HCT116 (cell line): ENCODE measurements at regions not wholly inside any gene's neighbourhood (a gene's known extent, or its start where the extent isn't known, plus 50 kb on each side); places are given as distances from the start of the nearest gene placed in this dataset.

Experiments
- ATAC-seq: fragments of 200-7000 bp; cut with Tn5 transposase; 2 replicates; pipeline ENCODE4 v1.9.1; 2020; ENCODE audit warnings: mild to moderate bottlenecking, moderate library complexity
- BruUV-seq: library from RNA; stranded (reverse); fragments of 400-500 nt; replicated peaks from 2 replicates; lab custom pipeline; 2021; lab: Mats Ljungman, UMichigan
- CTCF ChIA-PET: fragments of 300-600 bp; sonication (Branson Sonifier 250); formaldehyde crosslinking; loops from one replicate; lab custom pipeline; 2021; ENCODE audit warnings: antibody characterized with exemption; lab: Charles Lee
- POLR2A ChIA-PET: fragments of 300-600, 350-600 bp; sonication (Branson Sonifier 250); formaldehyde crosslinking; loops from one replicate; lab custom pipeline; 2021; ENCODE audit warnings: antibody characterized with exemption; lab: Charles Lee
- RAD21 ChIA-PET, 2 experiments: fragments of 300-600 bp; sonication (Branson Sonifier 250); formaldehyde crosslinking; loops; one replicate each; lab custom pipeline; 2023; ENCODE audit warnings: low total read pairs in 2 of 2; ENCODE audit not compliant: uncharacterized antibody in 2 of 2, unreplicated experiment in 2 of 2, low non-redundant PET in 1 of 2; lab: Charles Lee
- DNase-seq: peaks from one replicate; pipeline ENCODE4 v3.0.0-alpha.2; 2010; ENCODE audit warnings: low read depth, low spot score
- H2AFZ ChIP-seq: fragments of 200-600 bp; shearing (Covaris generic), sonication (generic); 2 replicates; pipeline ENCODE4 v1.6.1; 2017; ENCODE audit warnings: low read depth, mixed run types, mixed read lengths, antibody characterized with exemption, low read length; ENCODE audit not compliant: poor library complexity, severe bottlenecking
- H3K27ac ChIP-seq: 2 replicates; pipeline ENCODE4 v1.5.1; 2012; ENCODE audit warnings: low read depth, low read length
- H3K27me3 ChIP-seq: fragments of 200-600 bp; sonication (generic); 2 replicates; pipeline ENCODE4 v1.6.1; 2016; ENCODE audit warnings: mixed run types, low read length, mixed read lengths; ENCODE audit not compliant: insufficient read depth
- H3K36me3 ChIP-seq, 2 experiments: fragments of 200-500 bp in 1 of 2; fragments of 200-600 bp in 1 of 2; sonication (Bioruptor generic) in 1 of 2; sonication (generic) in 1 of 2; 2 replicates each; pipeline versions ENCODE4 v1.5.1 to v1.6.1; 2014 to 2016; ENCODE audit warnings: low read length in 2 of 2, inconsistent platforms in 1 of 2, mixed read lengths in 1 of 2, mixed run types in 1 of 2; ENCODE audit not compliant: insufficient read depth in 2 of 2, control insufficient read depth in 1 of 2
- H3K4me1 ChIP-seq, 2 experiments: fragments of 200-600 bp in 1 of 2; sonication (generic) in 1 of 2; 2 replicates each; pipeline versions ENCODE4 v1.5.1 to v1.6.1; 2012 to 2017; ENCODE audit warnings: low read length in 2 of 2, inconsistent platforms in 1 of 2, mild to moderate bottlenecking in 1 of 2, mixed read lengths in 1 of 2, mixed run types in 1 of 2, moderate library complexity in 1 of 2; ENCODE audit not compliant: insufficient read depth in 2 of 2, control insufficient read depth in 1 of 2
- H3K4me2 ChIP-seq: fragments of 200-600 bp; sonication (generic); 2 replicates; pipeline ENCODE4 v1.6.1; 2017; ENCODE audit warnings: mixed run types, low read length, mixed read lengths
- H3K4me3 ChIP-seq, 2 experiments: fragments of 200-600 bp in 1 of 2; sonication (generic) in 1 of 2; replicated peaks in 1 of 2; 2 replicates each; pipeline ENCODE4 v1.5.1; 2011 to 2016; ENCODE audit warnings: low read length in 2 of 2, control low read depth in 1 of 2, low read depth in 1 of 2, mild to moderate bottlenecking in 1 of 2, mixed read lengths in 1 of 2, mixed run types in 1 of 2
- H3K79me2 ChIP-seq: fragments of 200-600 bp; sonication (generic); 2 replicates; pipeline ENCODE4 v1.6.1; 2017; ENCODE audit warnings: mild to moderate bottlenecking, mixed run types, low read length, moderate library complexity, mixed read lengths; ENCODE audit not compliant: insufficient read depth
- H3K9ac ChIP-seq: fragments of 200-600 bp; sonication (generic); 2 replicates; pipeline ENCODE4 v1.6.1; 2016; ENCODE audit warnings: low read length, mixed read lengths
- H3K9me2 ChIP-seq: fragments of 200-600 bp; sonication (generic), shearing (Covaris generic); 2 replicates; pipeline ENCODE4 v1.6.1; 2017; ENCODE audit warnings: mixed run types, mild to moderate bottlenecking, moderate library complexity; ENCODE audit not compliant: insufficient read depth
- H3K9me3 ChIP-seq, 2 experiments: fragments of 200-500 bp in 1 of 2; fragments of 200-600 bp in 1 of 2; sonication (Bioruptor generic) in 1 of 2; sonication (generic) in 1 of 2; 2 replicates each; pipeline ENCODE4 v1.6.1; 2014 to 2017; ENCODE audit warnings: low read length in 2 of 2, mixed read lengths in 2 of 2, inconsistent platforms in 1 of 2, low read depth in 1 of 2, mild to moderate bottlenecking in 1 of 2, mixed run types in 1 of 2, moderate library complexity in 1 of 2; ENCODE audit not compliant: control insufficient read depth in 1 of 2, insufficient read depth in 1 of 2
- H4K20me1 ChIP-seq: fragments of 200-600 bp; sonication (generic), shearing (Covaris generic); 2 replicates; pipeline ENCODE4 v1.6.1; 2017; ENCODE audit warnings: mixed run types, mild to moderate bottlenecking, moderate library complexity; ENCODE audit not compliant: insufficient read depth
- ATF3 ChIP-seq: IDR thresholded peaks from 2 replicates; pipeline ENCODE4 v1.6.1; 2012
- CBX3 ChIP-seq: IDR thresholded peaks from 2 replicates; pipeline ENCODE4 v1.6.1; 2012; ENCODE audit warnings: low read depth
- CEBPB ChIP-seq: IDR thresholded peaks from 2 replicates; pipeline ENCODE4 v1.6.1; 2012; ENCODE audit warnings: low read depth
- EZH2phosphoT487 ChIP-seq: fragments of 200-600 bp; IDR thresholded peaks from 2 replicates; pipeline ENCODE4 v1.6.1; 2018; ENCODE audit warnings: antibody characterized with exemption, borderline replicate concordance
- FOSL1 ChIP-seq: IDR thresholded peaks from 2 replicates; pipeline ENCODE4 v1.6.1; 2012; ENCODE audit warnings: low read depth
- JUND ChIP-seq: IDR thresholded peaks from 2 replicates; pipeline ENCODE4 v1.6.1; 2012
- POLR2A ChIP-seq: IDR thresholded peaks from 2 replicates; pipeline ENCODE4 v1.7.0; 2011; ENCODE audit warnings: borderline replicate concordance; ENCODE audit not compliant: insufficient read depth, insufficient read length; ENCODE audit errors: extremely low read depth
- SIN3A ChIP-seq: IDR thresholded peaks from 2 replicates; pipeline ENCODE4 v1.6.1; 2012; ENCODE audit warnings: low read depth
- SP1 ChIP-seq: IDR thresholded peaks from 2 replicates; pipeline ENCODE4 v1.6.1; 2012; ENCODE audit warnings: low read depth
- SRF ChIP-seq: IDR thresholded peaks from 2 replicates; pipeline ENCODE4 v1.6.1; 2012; ENCODE audit warnings: low read depth
- YY1 ChIP-seq: IDR thresholded peaks from 2 replicates; pipeline ENCODE4 v1.6.1; 2011; ENCODE audit warnings: low read length, low read depth, moderate library complexity, mild to moderate bottlenecking; ENCODE audit not compliant: insufficient replicate concordance; ENCODE audit errors: extremely low read depth
- ZNF274 ChIP-seq: fragments of 200-500 bp; sonication (Bioruptor generic); IDR thresholded peaks from 2 replicates; pipeline ENCODE4 v1.6.1; 2014; ENCODE audit warnings: mild to moderate bottlenecking, low read depth, low read length, inconsistent platforms
- intact Hi-C: fragments of 100-400 bp; cut with micrococcal nuclease; formaldehyde crosslinking; loops from 2 replicates; pipeline ENCODE4 v1.10.0; 2022
- TF ChIP-seq, protein P1 (sequence below): IDR thresholded peaks from 2 replicates; pipeline ENCODE4 v1.6.1; 2012; ENCODE audit warnings: low read depth
- TF ChIP-seq, protein P2 (sequence below): IDR thresholded peaks from 2 replicates; pipeline ENCODE4 v1.6.1; 2011; ENCODE audit warnings: mild to moderate bottlenecking, low read length, moderate library complexity; ENCODE audit not compliant: insufficient replicate concordance; ENCODE audit errors: extremely low read depth

GRCh38 chr12:88309546-88309945 is 167.4 kb downstream of the TMTC3 start:
- Histone ChIP-seq H3K4me1 (peaks cover 0 to 15% of the 10 kb centered on the region in 2 experiments; a peak in 2 of 4 replicates), H3K9ac (no peak overlapping the region), H3K27me3 (no peaks in the 10 kb centered on the region), H2AFZ (no peak overlapping the region), H4K20me1 (no peaks in the 10 kb centered on the region), H3K9me2 (no peaks in the 10 kb centered on the region), H3K27ac (no peak overlapping the region), H3K9me3 (no peaks in the 10 kb centered on the region), H3K36me3 (no peaks in the 10 kb centered on the region; a peak in 1 of 4 replicates), H3K4me2 (peak overlapping the region; percentile 10; the same call in 1 of the 2 replicates), H3K4me3 (no peak overlapping the region), H3K79me2 (no peaks in the 10 kb centered on the region)
- intact Hi-C loops: no loop called here
- ChIA-PET RAD21 (no interaction called here), CTCF (no interaction called here), POLR2A (interaction anchor here (1.8 kb wide), 1 partner anchor 10 kb away, joined by 3 read pairs; no protein-coding TSS in a partner anchor)
- BruUV-seq: no TSS peak
- ATAC-seq: no peak
- DNase-seq: no peak
- TF ChIP-seq EZH2phosphoT487 (no peak), YY1 (no peak), FOSL1 (peak; percentile 38; the same call in 1 of the 2 replicates)

DNA sequence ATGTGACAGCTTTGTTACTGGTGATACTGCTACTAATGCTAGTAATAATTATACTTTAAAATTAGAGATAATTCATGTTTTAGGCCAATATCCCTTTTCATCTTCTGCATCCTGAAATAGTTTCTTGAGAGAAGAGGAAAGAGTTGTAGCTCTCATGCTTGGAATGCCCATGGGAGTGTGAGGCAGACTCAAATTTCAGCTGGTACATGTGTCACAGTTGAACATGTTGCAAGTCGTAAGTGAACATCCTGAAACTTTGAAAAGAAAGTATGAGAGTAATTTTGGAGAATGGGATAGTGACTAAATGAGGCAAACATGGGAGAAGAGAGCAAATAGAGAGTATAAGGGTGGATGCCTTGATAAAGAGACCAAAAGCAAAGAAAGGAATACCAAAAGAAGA is 168.0 kb downstream of the TMTC3 start:
- H3K36me3 ChIP-seq: no peaks in the 10 kb centered on the region
- H2AFZ ChIP-seq: no peak overlapping the region
- ChIA-PET RAD21 (no interaction called here), POLR2A (no interaction called here), CTCF (no interaction called here)
- no peaks in the 10 kb centered on the region for H3K9me2 ChIP-seq
- DNase-seq (no peak), ATAC-seq (no peak)
- no TSS peak for BruUV-seq
- peaks cover 0 to 15% of the 10 kb centered on the region in 2 experiments; a peak in 2 of 4 replicates for H3K4me1 ChIP-seq
- no peaks in the 10 kb centered on the region for H3K27me3 ChIP-seq
- no peak overlapping the region for H3K4me3 ChIP-seq
- H3K4me2 ChIP-seq: no peak overlapping the region
- H3K9ac ChIP-seq: no peak overlapping the region
- no peak for TF ChIP-seq JUND
- TF ChIP-seq CEBPB: no peak
- TF ChIP-seq, protein P1, sequence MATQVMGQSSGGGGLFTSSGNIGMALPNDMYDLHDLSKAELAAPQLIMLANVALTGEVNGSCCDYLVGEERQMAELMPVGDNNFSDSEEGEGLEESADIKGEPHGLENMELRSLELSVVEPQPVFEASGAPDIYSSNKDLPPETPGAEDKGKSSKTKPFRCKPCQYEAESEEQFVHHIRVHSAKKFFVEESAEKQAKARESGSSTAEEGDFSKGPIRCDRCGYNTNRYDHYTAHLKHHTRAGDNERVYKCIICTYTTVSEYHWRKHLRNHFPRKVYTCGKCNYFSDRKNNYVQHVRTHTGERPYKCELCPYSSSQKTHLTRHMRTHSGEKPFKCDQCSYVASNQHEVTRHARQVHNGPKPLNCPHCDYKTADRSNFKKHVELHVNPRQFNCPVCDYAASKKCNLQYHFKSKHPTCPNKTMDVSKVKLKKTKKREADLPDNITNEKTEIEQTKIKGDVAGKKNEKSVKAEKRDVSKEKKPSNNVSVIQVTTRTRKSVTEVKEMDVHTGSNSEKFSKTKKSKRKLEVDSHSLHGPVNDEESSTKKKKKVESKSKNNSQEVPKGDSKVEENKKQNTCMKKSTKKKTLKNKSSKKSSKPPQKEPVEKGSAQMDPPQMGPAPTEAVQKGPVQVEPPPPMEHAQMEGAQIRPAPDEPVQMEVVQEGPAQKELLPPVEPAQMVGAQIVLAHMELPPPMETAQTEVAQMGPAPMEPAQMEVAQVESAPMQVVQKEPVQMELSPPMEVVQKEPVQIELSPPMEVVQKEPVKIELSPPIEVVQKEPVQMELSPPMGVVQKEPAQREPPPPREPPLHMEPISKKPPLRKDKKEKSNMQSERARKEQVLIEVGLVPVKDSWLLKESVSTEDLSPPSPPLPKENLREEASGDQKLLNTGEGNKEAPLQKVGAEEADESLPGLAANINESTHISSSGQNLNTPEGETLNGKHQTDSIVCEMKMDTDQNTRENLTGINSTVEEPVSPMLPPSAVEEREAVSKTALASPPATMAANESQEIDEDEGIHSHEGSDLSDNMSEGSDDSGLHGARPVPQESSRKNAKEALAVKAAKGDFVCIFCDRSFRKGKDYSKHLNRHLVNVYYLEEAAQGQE: no peak
- no peak for TF ChIP-seq SIN3A
- TF ChIP-seq SRF: no peak
- TF ChIP-seq FOSL1: no peak
- TF ChIP-seq, protein P2, sequence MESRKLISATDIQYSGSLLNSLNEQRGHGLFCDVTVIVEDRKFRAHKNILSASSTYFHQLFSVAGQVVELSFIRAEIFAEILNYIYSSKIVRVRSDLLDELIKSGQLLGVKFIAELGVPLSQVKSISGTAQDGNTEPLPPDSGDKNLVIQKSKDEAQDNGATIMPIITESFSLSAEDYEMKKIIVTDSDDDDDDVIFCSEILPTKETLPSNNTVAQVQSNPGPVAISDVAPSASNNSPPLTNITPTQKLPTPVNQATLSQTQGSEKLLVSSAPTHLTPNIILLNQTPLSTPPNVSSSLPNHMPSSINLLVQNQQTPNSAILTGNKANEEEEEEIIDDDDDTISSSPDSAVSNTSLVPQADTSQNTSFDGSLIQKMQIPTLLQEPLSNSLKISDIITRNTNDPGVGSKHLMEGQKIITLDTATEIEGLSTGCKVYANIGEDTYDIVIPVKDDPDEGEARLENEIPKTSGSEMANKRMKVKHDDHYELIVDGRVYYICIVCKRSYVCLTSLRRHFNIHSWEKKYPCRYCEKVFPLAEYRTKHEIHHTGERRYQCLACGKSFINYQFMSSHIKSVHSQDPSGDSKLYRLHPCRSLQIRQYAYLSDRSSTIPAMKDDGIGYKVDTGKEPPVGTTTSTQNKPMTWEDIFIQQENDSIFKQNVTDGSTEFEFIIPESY: no peak
- TF ChIP-seq EZH2phosphoT487: no peak
- no peak for TF ChIP-seq ATF3
- TF ChIP-seq CBX3: no peak
- no peak for TF ChIP-seq SP1
- no peak for TF ChIP-seq POLR2A
- TF ChIP-seq ZNF274: no peak
- intact Hi-C loops: no loop called here
- H3K79me2 ChIP-seq: no peaks in the 10 kb centered on the region
- H4K20me1 ChIP-seq: no peaks in the 10 kb centered on the region
- H3K9me3 ChIP-seq: no peaks in the 10 kb centered on the region
- no peak overlapping the region for H3K27ac ChIP-seq
